ENCODE measurements at regions not wholly inside any gene's neighbourhood (a gene's known extent, or its start where the extent isn't known, plus 50 kb on each side); places are given as distances from the start of the nearest gene placed in this dataset.

DNA sequence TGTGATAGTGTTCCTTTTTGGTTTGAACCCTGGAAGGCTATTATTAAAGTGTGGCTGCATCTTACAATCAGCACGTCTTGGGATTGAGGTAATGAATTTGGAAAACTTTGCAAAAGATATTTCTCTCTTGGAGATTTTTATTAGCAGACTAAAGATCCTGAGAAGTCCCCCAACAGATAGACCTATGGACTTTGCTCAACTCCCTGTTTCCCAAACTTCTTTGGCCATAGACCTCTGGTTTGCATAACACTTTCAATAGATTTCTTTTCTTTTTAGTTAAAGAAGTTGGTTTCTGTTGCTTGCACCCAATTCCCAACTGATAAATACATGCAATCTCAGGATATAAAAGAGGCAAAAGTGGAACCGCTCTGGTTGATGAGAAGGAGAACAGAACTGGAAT is 465.8 kb upstream of the PROK2 start:
- TF ChIP-seq POLR2A (IDR thresholded peaks at IDR 0.05; ENCODE audit: low read depth, low read length) (no peak), TAF1 (IDR thresholded peaks at IDR 0.05; ENCODE audit: low read depth, low read length) (no peak), POLR2AphosphoS5 (IDR thresholded peaks at IDR 0.05; ENCODE audit: low read depth, low read length) (no peak), SPI1 (IDR thresholded peaks at IDR 0.05; ENCODE audit: low read depth, low read length) (no peak), POU2F2 (IDR thresholded peaks at IDR 0.05; ENCODE audit: low read depth, low read length) (no peak), PAX5 (IDR thresholded peaks at IDR 0.05; ENCODE audit: insufficient read depth, low read length, severe bottlenecking) (no peak)

All from GM12891 (cell line).